ENCODE measurements at regions not wholly inside any gene's neighbourhood (a gene's known extent, or its start where the extent isn't known, plus 50 kb on each side); places are given as distances from the start of the nearest gene placed in this dataset.

- TF ChIP-seq FOXP2 (optimal IDR thresholded peaks at IDR 0.05; ENCODE audit: control extremely low read depth, extremely low read length, insufficient read depth), result no peak
- H3K9ac ChIP-seq (ENCODE audit: insufficient read length), result no peak overlapping the region
These were observed 145.5 kb upstream of the RPS6KA2 start for GRCh38 chr6:166772518-166772917.

GRCh38 chr6:166771701-166772100, 144.7 kb upstream of the RPS6KA2 start:
- no peak overlapping the region for H3K9ac ChIP-seq (ENCODE audit: insufficient read length)
- H3K9me3 ChIP-seq (ENCODE audit: low read depth, low read length), result no peaks in the 10 kb centered on the region
- no peak overlapping the region for H3K27ac ChIP-seq
- DNase-seq (ENCODE audit: low read depth, low spot score), result no peak
- no peaks in the 10 kb centered on the region for H3K36me3 ChIP-seq (ENCODE audit: insufficient read depth, low read length)
- H3K4me3 ChIP-seq, result no peak overlapping the region
- TF ChIP-seq EZH2 (IDR thresholded peaks at IDR 0.05), result no peak
- TF ChIP-seq FOXP2 (optimal IDR thresholded peaks at IDR 0.05; ENCODE audit: control extremely low read depth, extremely low read length, insufficient read depth), result no peak
- no peak for TF ChIP-seq POLR2AphosphoS5 (IDR thresholded peaks at IDR 0.05; ENCODE audit: borderline replicate concordance, low read depth, low read length)

More at GRCh38 chr6:166772518-166772917, 145.5 kb upstream of the RPS6KA2 start:
- no peak overlapping the region for H3K27ac ChIP-seq
- no peaks in the 10 kb centered on the region for H3K9me3 ChIP-seq (ENCODE audit: low read depth, low read length)
- DNase-seq (ENCODE audit: low read depth, low spot score), result no peak
- no peaks in the 10 kb centered on the region for H3K36me3 ChIP-seq (ENCODE audit: insufficient read depth, low read length)
- H3K4me3 ChIP-seq, result no peak overlapping the region

GRCh38 chr6:166770216-166771116, 143.4 kb upstream of the RPS6KA2 start:
- TF ChIP-seq POLR2AphosphoS5 (IDR thresholded peaks at IDR 0.05; ENCODE audit: borderline replicate concordance, low read depth, low read length), result no peak
- DNase-seq (ENCODE audit: low read depth, low spot score), result no peak
- H3K9me3 ChIP-seq (ENCODE audit: low read depth, low read length), result no peaks in the 10 kb centered on the region
- H3K36me3 ChIP-seq (ENCODE audit: insufficient read depth, low read length), result no peaks in the 10 kb centered on the region
- no peak overlapping the region for H3K4me3 ChIP-seq
- no peak overlapping the region for H3K9ac ChIP-seq (ENCODE audit: insufficient read length)
- H3K27ac ChIP-seq, result no peak overlapping the region

- Histone ChIP-seq H3K4me3 (no peak overlapping the region), H3K9me3 (ENCODE audit: low read depth, low read length) (no peaks in the 10 kb centered on the region), H3K9ac (ENCODE audit: insufficient read length) (no peak overlapping the region), H3K27ac (no peak overlapping the region), H3K36me3 (ENCODE audit: insufficient read depth, low read length) (no peaks in the 10 kb centered on the region)
- no peak for DNase-seq (ENCODE audit: low read depth, low spot score)
- TF ChIP-seq EZH2 (IDR thresholded peaks at IDR 0.05), result no peak
- TF ChIP-seq POLR2AphosphoS5 (IDR thresholded peaks at IDR 0.05; ENCODE audit: borderline replicate concordance, low read depth, low read length), result no peak
- TF ChIP-seq FOXP2 (optimal IDR thresholded peaks at IDR 0.05; ENCODE audit: control extremely low read depth, extremely low read length, insufficient read depth), result no peak
These were observed 142.6 kb upstream of the RPS6KA2 start for GRCh38 chr6:166769648-166770047.

- DNase-seq (ENCODE audit: low read depth, low spot score), result no peak
- Histone ChIP-seq H3K27ac (no peak overlapping the region), H3K9ac (ENCODE audit: insufficient read length) (no peak overlapping the region), H3K9me3 (ENCODE audit: low read depth, low read length) (no peaks in the 10 kb centered on the region), H3K36me3 (ENCODE audit: insufficient read depth, low read length) (no peaks in the 10 kb centered on the region), H3K4me3 (no peak overlapping the region)
- TF ChIP-seq POLR2AphosphoS5 (IDR thresholded peaks at IDR 0.05; ENCODE audit: borderline replicate concordance, low read depth, low read length) (no peak), EZH2 (IDR thresholded peaks at IDR 0.05) (no peak), FOXP2 (optimal IDR thresholded peaks at IDR 0.05; ENCODE audit: control extremely low read depth, extremely low read length, insufficient read depth) (no peak)
These were observed 141.7 kb upstream of the RPS6KA2 start for GRCh38 chr6:166768761-166769160.

DNA sequence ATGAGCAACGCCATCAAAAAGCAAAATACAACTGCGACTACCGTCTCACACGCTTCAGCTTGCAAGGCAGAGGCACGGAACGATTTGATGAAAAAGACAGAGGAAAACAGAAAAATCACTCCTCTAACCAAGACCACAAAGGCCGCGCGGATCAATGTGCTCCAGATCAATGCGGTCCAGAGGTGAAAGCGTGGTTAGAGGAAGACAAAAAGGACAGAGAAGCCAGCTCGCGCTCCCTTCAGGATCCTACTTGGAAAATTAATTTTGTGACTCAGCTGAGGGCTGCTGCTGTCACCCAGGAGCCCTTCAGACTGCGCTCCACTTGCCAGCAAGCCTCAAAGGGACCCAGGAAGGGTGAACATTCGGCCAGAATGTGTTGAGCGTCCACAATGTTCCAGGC, 140.2 kb upstream of the RPS6KA2 start:
- no peak for DNase-seq (ENCODE audit: low read depth, low spot score)
- H3K27ac ChIP-seq, result no peak overlapping the region
- no peak for TF ChIP-seq POLR2AphosphoS5 (IDR thresholded peaks at IDR 0.05; ENCODE audit: borderline replicate concordance, low read depth, low read length)
- TF ChIP-seq EZH2 (IDR thresholded peaks at IDR 0.05), result no peak
- TF ChIP-seq FOXP2 (optimal IDR thresholded peaks at IDR 0.05; ENCODE audit: control extremely low read depth, extremely low read length, insufficient read depth), result no peak
- no peaks in the 10 kb centered on the region for H3K9me3 ChIP-seq (ENCODE audit: low read depth, low read length)
- H3K9ac ChIP-seq (ENCODE audit: insufficient read length), result no peak overlapping the region
- H3K36me3 ChIP-seq (ENCODE audit: insufficient read depth, low read length), result no peaks in the 10 kb centered on the region
- no peak overlapping the region for H3K4me3 ChIP-seq

DNA sequence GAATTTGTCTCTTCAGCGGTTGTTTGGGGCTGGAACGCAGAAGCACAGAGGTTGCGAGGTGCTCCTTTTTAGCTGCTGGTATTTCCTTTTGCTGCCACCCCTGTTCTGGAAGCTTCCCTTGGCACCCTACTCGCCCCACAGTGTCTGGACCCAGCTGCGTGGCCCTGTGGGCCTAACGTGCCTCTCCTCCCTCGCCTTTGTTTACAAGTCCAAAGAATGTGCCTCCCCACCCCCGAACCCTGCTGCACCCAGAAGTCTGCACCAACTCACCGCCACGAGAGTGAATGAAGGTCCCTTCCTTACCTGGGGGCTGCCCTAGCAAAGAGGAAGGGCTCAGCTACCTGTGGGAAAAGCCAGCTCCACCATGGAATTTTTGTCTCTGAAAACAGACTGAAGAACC, 139.7 kb upstream of the RPS6KA2 start:
- H3K27ac ChIP-seq, result no peak overlapping the region
- TF ChIP-seq FOXP2 (optimal IDR thresholded peaks at IDR 0.05; ENCODE audit: control extremely low read depth, extremely low read length, insufficient read depth) (no peak), POLR2AphosphoS5 (IDR thresholded peaks at IDR 0.05; ENCODE audit: borderline replicate concordance, low read depth, low read length) (no peak), EZH2 (IDR thresholded peaks at IDR 0.05) (no peak)
- no peak overlapping the region for H3K9ac ChIP-seq (ENCODE audit: insufficient read length)
- DNase-seq (ENCODE audit: low read depth, low spot score), result no peak
- no peaks in the 10 kb centered on the region for H3K9me3 ChIP-seq (ENCODE audit: low read depth, low read length)
- no peak overlapping the region for H3K4me3 ChIP-seq
- H3K36me3 ChIP-seq (ENCODE audit: insufficient read depth, low read length), result no peaks in the 10 kb centered on the region

GRCh38 chr6:166765234-166765541, 138.1 kb upstream of the RPS6KA2 start:
- no peak overlapping the region for H3K9ac ChIP-seq (ENCODE audit: insufficient read length)
- no peak for DNase-seq (ENCODE audit: low read depth, low spot score)
- H3K9me3 ChIP-seq (ENCODE audit: low read depth, low read length), result no peaks in the 10 kb centered on the region
- no peak overlapping the region for H3K4me3 ChIP-seq
- no peaks in the 10 kb centered on the region for H3K36me3 ChIP-seq (ENCODE audit: insufficient read depth, low read length)
- H3K27ac ChIP-seq, result no peak overlapping the region
- TF ChIP-seq EZH2 (IDR thresholded peaks at IDR 0.05) (no peak), POLR2AphosphoS5 (IDR thresholded peaks at IDR 0.05; ENCODE audit: borderline replicate concordance, low read depth, low read length) (no peak), FOXP2 (optimal IDR thresholded peaks at IDR 0.05; ENCODE audit: control extremely low read depth, extremely low read length, insufficient read depth) (no peak)
